ENCODE measurements at regions not wholly inside any gene's neighbourhood (a gene's known extent, or its start where the extent isn't known, plus 50 kb on each side); places are given as distances from the start of the nearest gene placed in this dataset.
"Not testable (repeated sequence)": the region's sequence is repeated elsewhere in the genome, so short reads cannot be mapped to it uniquely, and the experiment has no call there.

GRCh38 chr9:41643571-41644279 is 454.6 kb upstream of the ZNG1F start:
- H3K27me3 Mint-ChIP-seq; H3K36me3 Mint-ChIP-seq (ENCODE audit: low read depth); H3K4me1 Mint-ChIP-seq; H3K9me3 Mint-ChIP-seq; CTCF ChIA-PET; H3K27ac Mint-ChIP-seq; POLR2A ChIA-PET: not testable (repeated sequence)
- H3K4me3 Mint-ChIP-seq: peak overlapping the region; percentile 43
- peak; percentile 55 for DNase-seq

- H3K27ac Mint-ChIP-seq; POLR2A ChIA-PET; H3K4me1 Mint-ChIP-seq; H3K9me3 Mint-ChIP-seq; H3K36me3 Mint-ChIP-seq (ENCODE audit: low read depth); H3K27me3 Mint-ChIP-seq; DNase-seq; H3K4me3 Mint-ChIP-seq; CTCF ChIA-PET: not testable (repeated sequence)
Observed at GRCh38 chr9:41633726-41634125, 444.6 kb upstream of the ZNG1F start.

GRCh38 chr9:41623666-41624065 is 434.5 kb upstream of the ZNG1F start:
- H3K4me3 Mint-ChIP-seq; H3K36me3 Mint-ChIP-seq (ENCODE audit: low read depth); DNase-seq; POLR2A ChIA-PET; H3K27ac Mint-ChIP-seq; H3K9me3 Mint-ChIP-seq; H3K4me1 Mint-ChIP-seq; CTCF ChIA-PET; H3K27me3 Mint-ChIP-seq: not testable (repeated sequence)

GRCh38 chr9:41619254-41619653 is 430.1 kb upstream of the ZNG1F start:
- H3K4me1 Mint-ChIP-seq; H3K9me3 Mint-ChIP-seq; H3K4me3 Mint-ChIP-seq; DNase-seq; CTCF ChIA-PET; H3K27me3 Mint-ChIP-seq; POLR2A ChIA-PET; H3K36me3 Mint-ChIP-seq (ENCODE audit: low read depth); H3K27ac Mint-ChIP-seq: not testable (repeated sequence)

GRCh38 chr9:41606961-41607547 is 417.9 kb upstream of the ZNG1F start:
- H3K4me1 Mint-ChIP-seq; POLR2A ChIA-PET; DNase-seq; H3K9me3 Mint-ChIP-seq; H3K27me3 Mint-ChIP-seq; CTCF ChIA-PET; H3K4me3 Mint-ChIP-seq; H3K36me3 Mint-ChIP-seq (ENCODE audit: low read depth); H3K27ac Mint-ChIP-seq: not testable (repeated sequence)

GRCh38 chr9:41565572-41565971 is 376.5 kb upstream of the ZNG1F start:
- H3K27me3 Mint-ChIP-seq, POLR2A ChIA-PET: not testable (repeated sequence)

More at GRCh38 chr9:41565572-41565971, 376.5 kb upstream of the ZNG1F start:
- H3K4me3 Mint-ChIP-seq; H3K4me1 Mint-ChIP-seq; H3K9me3 Mint-ChIP-seq; H3K36me3 Mint-ChIP-seq (ENCODE audit: low read depth); DNase-seq; H3K27ac Mint-ChIP-seq; CTCF ChIA-PET: not testable (repeated sequence)
